Keratinocyte (primary cell): ENCODE measurements at regions not wholly inside any gene's neighbourhood (a gene's known extent, or its start where the extent isn't known, plus 50 kb on each side); places are given as distances from the start of the nearest gene placed in this dataset.

Source experiments
- EZH2 ChIP-seq: IDR thresholded peaks from one replicate; pipeline ENCODE4 v1.6.1; 2012; ENCODE audit warnings: inconsistent platforms, mild to moderate bottlenecking, low read length, moderate library complexity
- TF ChIP-seq, protein P1 (sequence below), 3 experiments: IDR thresholded peaks in 1 of 3; conservative IDR thresholded peaks in 1 of 3; optimal IDR thresholded peaks in 1 of 3; 2 replicates in 2 of 3; 3 replicates in 1 of 3; pipeline versions ENCODE3 to v1.5.1; 2011; ENCODE audit warnings: low read length in 3 of 3, mild to moderate bottlenecking in 3 of 3, moderate library complexity in 2 of 3, control low read depth in 1 of 3, inconsistent platforms in 1 of 3; ENCODE audit not compliant: insufficient read depth in 2 of 3; ENCODE audit errors: extremely low read depth in 1 of 3

DNA sequence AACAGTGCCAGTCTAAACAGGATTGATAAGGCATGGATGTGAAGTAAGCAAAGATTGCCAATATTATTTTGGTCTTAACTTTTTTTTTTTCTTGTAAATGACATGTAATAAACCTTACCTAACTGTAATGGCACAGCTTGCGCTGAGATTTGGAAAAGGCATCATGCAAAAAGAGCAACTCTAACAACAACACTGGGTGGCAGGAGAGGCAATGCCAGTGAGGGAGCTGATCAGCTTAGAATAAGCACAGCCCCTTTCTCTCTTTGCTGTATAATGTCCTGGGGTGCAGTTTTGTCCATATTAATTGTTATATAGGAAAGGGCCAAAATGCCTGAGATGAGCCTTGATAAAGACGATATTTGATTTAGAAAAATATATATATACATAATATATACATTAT lies 1589.7 kb upstream of the FLRT2 start:
- no peak for TF ChIP-seq EZH2
- TF ChIP-seq, protein P1, sequence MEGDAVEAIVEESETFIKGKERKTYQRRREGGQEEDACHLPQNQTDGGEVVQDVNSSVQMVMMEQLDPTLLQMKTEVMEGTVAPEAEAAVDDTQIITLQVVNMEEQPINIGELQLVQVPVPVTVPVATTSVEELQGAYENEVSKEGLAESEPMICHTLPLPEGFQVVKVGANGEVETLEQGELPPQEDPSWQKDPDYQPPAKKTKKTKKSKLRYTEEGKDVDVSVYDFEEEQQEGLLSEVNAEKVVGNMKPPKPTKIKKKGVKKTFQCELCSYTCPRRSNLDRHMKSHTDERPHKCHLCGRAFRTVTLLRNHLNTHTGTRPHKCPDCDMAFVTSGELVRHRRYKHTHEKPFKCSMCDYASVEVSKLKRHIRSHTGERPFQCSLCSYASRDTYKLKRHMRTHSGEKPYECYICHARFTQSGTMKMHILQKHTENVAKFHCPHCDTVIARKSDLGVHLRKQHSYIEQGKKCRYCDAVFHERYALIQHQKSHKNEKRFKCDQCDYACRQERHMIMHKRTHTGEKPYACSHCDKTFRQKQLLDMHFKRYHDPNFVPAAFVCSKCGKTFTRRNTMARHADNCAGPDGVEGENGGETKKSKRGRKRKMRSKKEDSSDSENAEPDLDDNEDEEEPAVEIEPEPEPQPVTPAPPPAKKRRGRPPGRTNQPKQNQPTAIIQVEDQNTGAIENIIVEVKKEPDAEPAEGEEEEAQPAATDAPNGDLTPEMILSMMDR (optimal IDR thresholded peaks at IDR 0.05 in 1 of 3, IDR thresholded peaks at IDR 0.05 in 1 of 3, conservative IDR thresholded peaks at IDR 0.05 in 1 of 3; ENCODE audit: extremely low read depth in 1 of 3, insufficient read depth in 2 of 3, low read length in 3 of 3), result peak in 2 of 3 experiments; percentile 24 to 40
